RWPE2 (cell line): ENCODE measurements at regions not wholly inside any gene's neighbourhood (a gene's known extent, or its start where the extent isn't known, plus 50 kb on each side); places are given as distances from the start of the nearest gene placed in this dataset.

Experiments
- ATAC-seq: fragments of 200-7000 bp; cut with Tn5 transposase; 3 replicates; pipeline ENCODE4 v1.9.1; 2021; ENCODE audit warnings: low read depth
- DNase-seq: peaks from one replicate; pipeline ENCODE4 v3.0.0-alpha.2; 2020; ENCODE audit warnings: low spot score
- H3K27ac ChIP-seq: fragments of 450-650 bp; 2 replicates; pipeline ENCODE4 v1.5.1; 2017; ENCODE audit warnings: mild to moderate bottlenecking; ENCODE audit not compliant: poor library complexity, severe bottlenecking
- H3K27me3 ChIP-seq: fragments of 250-450 bp; sonication (Bioruptor Pico); 2 replicates; pipeline ENCODE4 v1.5.1; 2021; ENCODE audit warnings: mild to moderate bottlenecking, moderate library complexity; ENCODE audit not compliant: insufficient read depth, poor library complexity, severe bottlenecking
- H3K36me3 ChIP-seq: fragments of 250-450 bp; sonication (Bioruptor Pico); 2 replicates; pipeline ENCODE4 v1.5.1; 2020; ENCODE audit warnings: low read depth, mild to moderate bottlenecking, moderate library complexity
- H3K4me1 ChIP-seq: fragments of 250-450 bp; sonication (Bioruptor Pico); 2 replicates; pipeline ENCODE4 v1.5.1; 2021; ENCODE audit warnings: mild to moderate bottlenecking, moderate library complexity; ENCODE audit not compliant: insufficient read depth, poor library complexity, severe bottlenecking
- H3K4me3 ChIP-seq: fragments of 250-450 bp; sonication (Bioruptor Pico); 2 replicates; pipeline ENCODE4 v1.5.1; 2021; ENCODE audit warnings: mild to moderate bottlenecking, moderate library complexity; ENCODE audit not compliant: severe bottlenecking
- H3K9me3 ChIP-seq: fragments of 250-450 bp; sonication (Bioruptor Pico); 2 replicates; pipeline ENCODE4 v1.5.1; 2021; ENCODE audit warnings: mild to moderate bottlenecking, moderate library complexity; ENCODE audit not compliant: severe bottlenecking
- TF ChIP-seq, protein P1 (sequence below): fragments of 450-650 bp; IDR thresholded peaks from one replicate; pipeline ENCODE4 v1.5.1; 2017; ENCODE audit warnings: mild to moderate bottlenecking, moderate library complexity; ENCODE audit not compliant: poor library complexity, severe bottlenecking

DNA sequence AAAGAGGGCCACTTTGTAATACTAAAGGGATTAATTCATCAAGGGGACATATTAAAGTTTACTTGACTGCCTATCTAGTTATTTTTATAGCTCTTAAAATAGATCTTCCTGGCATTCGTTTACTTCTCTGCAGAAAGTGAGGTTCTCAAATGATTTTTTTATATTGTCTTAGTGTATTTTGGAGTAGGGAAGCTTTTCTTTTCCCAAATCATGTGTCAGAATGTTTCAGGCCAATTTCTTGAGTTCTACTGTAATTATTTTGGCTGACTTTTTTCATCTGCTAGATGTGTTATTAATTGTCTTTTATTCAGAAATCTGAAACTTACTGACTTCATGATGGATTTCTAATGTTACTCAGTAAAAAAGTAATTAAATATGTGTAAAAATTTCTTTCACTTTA, 60.2 kb upstream of the FBXL7 start:
- no peaks in the 10 kb centered on the region for H3K9me3 ChIP-seq
- no peak overlapping the region for H3K27ac ChIP-seq
- no peaks in the 10 kb centered on the region for H3K36me3 ChIP-seq
- no peaks in the 10 kb centered on the region for H3K4me1 ChIP-seq
- no peak for DNase-seq
- H3K4me3 ChIP-seq, result no peak overlapping the region
- H3K27me3 ChIP-seq, result no peaks in the 10 kb centered on the region
- TF ChIP-seq, protein P1, sequence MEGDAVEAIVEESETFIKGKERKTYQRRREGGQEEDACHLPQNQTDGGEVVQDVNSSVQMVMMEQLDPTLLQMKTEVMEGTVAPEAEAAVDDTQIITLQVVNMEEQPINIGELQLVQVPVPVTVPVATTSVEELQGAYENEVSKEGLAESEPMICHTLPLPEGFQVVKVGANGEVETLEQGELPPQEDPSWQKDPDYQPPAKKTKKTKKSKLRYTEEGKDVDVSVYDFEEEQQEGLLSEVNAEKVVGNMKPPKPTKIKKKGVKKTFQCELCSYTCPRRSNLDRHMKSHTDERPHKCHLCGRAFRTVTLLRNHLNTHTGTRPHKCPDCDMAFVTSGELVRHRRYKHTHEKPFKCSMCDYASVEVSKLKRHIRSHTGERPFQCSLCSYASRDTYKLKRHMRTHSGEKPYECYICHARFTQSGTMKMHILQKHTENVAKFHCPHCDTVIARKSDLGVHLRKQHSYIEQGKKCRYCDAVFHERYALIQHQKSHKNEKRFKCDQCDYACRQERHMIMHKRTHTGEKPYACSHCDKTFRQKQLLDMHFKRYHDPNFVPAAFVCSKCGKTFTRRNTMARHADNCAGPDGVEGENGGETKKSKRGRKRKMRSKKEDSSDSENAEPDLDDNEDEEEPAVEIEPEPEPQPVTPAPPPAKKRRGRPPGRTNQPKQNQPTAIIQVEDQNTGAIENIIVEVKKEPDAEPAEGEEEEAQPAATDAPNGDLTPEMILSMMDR, result no peak
- ATAC-seq, result no peak

DNA sequence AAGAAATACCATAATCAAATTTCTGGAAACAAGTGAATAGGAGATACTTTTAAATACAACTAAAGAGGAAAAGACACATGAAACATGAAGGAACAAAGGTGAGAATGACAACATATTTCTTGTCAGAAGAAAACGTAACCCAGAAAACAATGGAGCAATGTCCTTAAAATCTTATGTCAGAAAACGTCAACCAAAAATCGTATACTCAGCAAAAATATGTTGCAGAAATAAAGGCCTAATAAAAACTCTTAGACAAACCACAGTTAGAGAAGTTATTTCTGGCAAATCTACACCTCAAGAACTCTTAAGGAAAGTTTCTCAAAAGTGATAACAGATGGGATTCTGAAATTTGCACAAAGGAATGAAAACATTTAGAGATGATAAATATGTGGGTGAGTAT, 66.3 kb upstream of the FBXL7 start:
- Histone ChIP-seq H3K9me3 (no peaks in the 10 kb centered on the region), H3K27ac (no peak overlapping the region), H3K27me3 (peaks cover 6% of the 10 kb centered on the region), H3K36me3 (no peaks in the 10 kb centered on the region), H3K4me3 (no peak overlapping the region), H3K4me1 (no peaks in the 10 kb centered on the region)
- ATAC-seq (no peak), DNase-seq (no peak)
- TF ChIP-seq, protein P1, result no peak

DNA sequence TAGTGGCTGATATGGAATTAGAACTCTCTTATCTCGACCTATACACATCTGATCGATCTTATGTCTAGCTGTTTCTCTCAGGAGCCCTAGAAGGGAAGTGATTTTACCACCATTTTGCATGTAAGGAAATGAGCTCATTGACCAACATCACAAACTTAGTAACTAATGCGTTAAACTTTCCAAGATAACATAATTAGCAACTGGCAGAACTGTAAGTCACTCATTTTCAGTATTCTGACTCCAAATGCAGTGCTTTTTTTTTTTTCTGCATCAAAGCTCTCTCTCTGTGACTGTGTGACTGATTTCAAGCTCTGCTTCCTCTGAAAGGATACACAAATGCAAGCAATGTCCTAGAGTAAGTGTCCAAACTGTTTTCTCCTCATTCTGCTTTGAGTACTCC, 68.1 kb upstream of the FBXL7 start:
- no peaks in the 10 kb centered on the region for H3K9me3 ChIP-seq
- TF ChIP-seq, protein P1, result no peak
- peaks cover 12% of the 10 kb centered on the region for H3K27me3 ChIP-seq
- DNase-seq, result no peak
- no peaks in the 10 kb centered on the region for H3K36me3 ChIP-seq
- H3K27ac ChIP-seq, result no peak overlapping the region
- H3K4me1 ChIP-seq, result no peaks in the 10 kb centered on the region
- H3K4me3 ChIP-seq, result no peak overlapping the region
- no peak for ATAC-seq

DNA sequence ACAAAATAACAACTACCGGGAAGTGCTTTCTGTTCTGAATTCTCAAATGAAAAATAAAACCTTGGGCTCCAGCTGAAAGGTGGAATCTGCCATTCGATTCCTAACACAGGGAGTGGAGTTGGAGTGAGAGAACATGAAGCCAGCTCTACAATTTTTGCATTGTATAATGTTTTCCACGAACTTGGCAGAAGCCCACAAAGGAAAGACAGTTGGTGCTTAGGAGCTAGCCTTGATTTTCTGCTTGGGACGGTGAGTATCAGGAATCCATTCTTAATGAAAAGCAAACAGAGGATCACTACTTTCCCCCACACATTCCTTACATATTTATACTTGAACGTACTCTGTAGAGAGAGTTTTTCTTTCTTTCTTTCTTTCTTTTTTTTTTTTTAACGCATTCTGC, 74.2 kb upstream of the FBXL7 start:
- Histone ChIP-seq H3K4me1 (no peaks in the 10 kb centered on the region), H3K27ac (no peak overlapping the region), H3K27me3 (peaks cover 20% of the 10 kb centered on the region), H3K36me3 (no peaks in the 10 kb centered on the region), H3K9me3 (no peaks in the 10 kb centered on the region), H3K4me3 (no peak overlapping the region)
- TF ChIP-seq, protein P1, result no peak
- DNase-seq (no peak), ATAC-seq (no peak)

DNA sequence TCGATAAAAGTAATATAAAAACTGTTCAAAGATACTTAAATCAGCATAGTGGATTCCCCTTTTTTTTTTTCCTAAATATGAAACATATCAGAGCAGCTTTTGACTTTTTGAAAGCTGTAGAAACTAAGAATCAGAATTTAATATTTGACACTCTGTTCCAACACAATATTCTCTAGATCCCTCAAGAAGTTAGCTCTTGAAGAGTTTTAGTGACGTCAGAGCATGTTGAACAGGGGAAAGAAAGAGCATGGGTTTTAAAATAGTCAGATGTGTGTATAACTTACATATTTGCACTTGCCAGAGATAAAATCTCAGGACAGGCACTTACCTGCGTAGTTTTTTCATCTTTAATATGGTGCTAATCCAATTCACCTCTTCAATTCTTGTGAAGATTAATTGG, 75.2 kb upstream of the FBXL7 start:
- Histone ChIP-seq H3K27me3 (peaks cover 20% of the 10 kb centered on the region), H3K27ac (no peak overlapping the region), H3K9me3 (no peaks in the 10 kb centered on the region), H3K4me1 (no peaks in the 10 kb centered on the region), H3K36me3 (no peaks in the 10 kb centered on the region), H3K4me3 (no peak overlapping the region)
- TF ChIP-seq, protein P1, result no peak
- ATAC-seq (no peak), DNase-seq (no peak)
